GM06990 (cell line): ENCODE measurements at regions not wholly inside any gene's neighbourhood (a gene's known extent, or its start where the extent isn't known, plus 50 kb on each side); places are given as distances from the start of the nearest gene placed in this dataset.

Experiments used
- DNase-seq: peaks from one replicate; pipeline ENCODE4 v3.0.0-alpha.2; 2011; ENCODE audit not compliant: insufficient read length; ENCODE audit errors: extremely low read depth
- H3K27me3 ChIP-seq: replicated peaks from 2 replicates; pipeline ENCODE4 v1.6.0; 2011; ENCODE audit warnings: low read length; ENCODE audit not compliant: control insufficient read depth, insufficient read depth
- H3K36me3 ChIP-seq: 2 replicates; pipeline ENCODE4 v1.5.1; 2011; ENCODE audit warnings: low read length; ENCODE audit not compliant: control insufficient read depth, insufficient read depth
- H3K4me3 ChIP-seq: replicated peaks from 2 replicates; pipeline ENCODE4 v1.5.1; 2011; ENCODE audit warnings: low read depth, mild to moderate bottlenecking, control low read depth, low read length
- TF ChIP-seq, protein P1 (sequence below): IDR thresholded peaks from 2 replicates; pipeline ENCODE4 v1.5.1; 2011; ENCODE audit warnings: low read length, control low read depth, mild to moderate bottlenecking, inconsistent platforms; ENCODE audit not compliant: insufficient read depth, poor library complexity, severe bottlenecking

DNA sequence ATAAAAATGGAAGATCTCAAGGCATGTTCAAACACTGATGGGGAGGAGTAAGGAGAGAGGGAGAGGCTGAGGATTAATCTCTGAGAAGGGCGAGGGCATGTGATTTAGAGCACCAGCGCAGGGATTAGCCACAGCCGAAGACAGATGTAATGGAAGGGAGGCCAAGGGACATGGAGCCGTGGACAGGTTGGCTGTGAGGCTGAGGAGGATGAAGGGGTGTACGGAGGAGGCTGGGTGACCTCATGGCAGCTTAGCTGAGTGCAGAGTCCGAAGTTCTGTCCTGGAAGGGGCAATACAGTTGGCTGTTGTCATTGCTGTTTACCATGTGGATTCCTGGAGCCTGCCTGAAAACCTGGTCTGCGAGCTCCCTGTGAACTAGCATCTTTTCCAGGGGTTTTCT, 342.8 kb downstream of the RPS6KC1 start:
- H3K36me3 ChIP-seq, result no peaks in the 10 kb centered on the region
- TF ChIP-seq, protein P1, sequence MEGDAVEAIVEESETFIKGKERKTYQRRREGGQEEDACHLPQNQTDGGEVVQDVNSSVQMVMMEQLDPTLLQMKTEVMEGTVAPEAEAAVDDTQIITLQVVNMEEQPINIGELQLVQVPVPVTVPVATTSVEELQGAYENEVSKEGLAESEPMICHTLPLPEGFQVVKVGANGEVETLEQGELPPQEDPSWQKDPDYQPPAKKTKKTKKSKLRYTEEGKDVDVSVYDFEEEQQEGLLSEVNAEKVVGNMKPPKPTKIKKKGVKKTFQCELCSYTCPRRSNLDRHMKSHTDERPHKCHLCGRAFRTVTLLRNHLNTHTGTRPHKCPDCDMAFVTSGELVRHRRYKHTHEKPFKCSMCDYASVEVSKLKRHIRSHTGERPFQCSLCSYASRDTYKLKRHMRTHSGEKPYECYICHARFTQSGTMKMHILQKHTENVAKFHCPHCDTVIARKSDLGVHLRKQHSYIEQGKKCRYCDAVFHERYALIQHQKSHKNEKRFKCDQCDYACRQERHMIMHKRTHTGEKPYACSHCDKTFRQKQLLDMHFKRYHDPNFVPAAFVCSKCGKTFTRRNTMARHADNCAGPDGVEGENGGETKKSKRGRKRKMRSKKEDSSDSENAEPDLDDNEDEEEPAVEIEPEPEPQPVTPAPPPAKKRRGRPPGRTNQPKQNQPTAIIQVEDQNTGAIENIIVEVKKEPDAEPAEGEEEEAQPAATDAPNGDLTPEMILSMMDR, result no peak
- no peaks in the 10 kb centered on the region; the same call in none of the 2 replicates for H3K27me3 ChIP-seq
- DNase-seq, result no peak
- H3K4me3 ChIP-seq, result no peak overlapping the region

DNA sequence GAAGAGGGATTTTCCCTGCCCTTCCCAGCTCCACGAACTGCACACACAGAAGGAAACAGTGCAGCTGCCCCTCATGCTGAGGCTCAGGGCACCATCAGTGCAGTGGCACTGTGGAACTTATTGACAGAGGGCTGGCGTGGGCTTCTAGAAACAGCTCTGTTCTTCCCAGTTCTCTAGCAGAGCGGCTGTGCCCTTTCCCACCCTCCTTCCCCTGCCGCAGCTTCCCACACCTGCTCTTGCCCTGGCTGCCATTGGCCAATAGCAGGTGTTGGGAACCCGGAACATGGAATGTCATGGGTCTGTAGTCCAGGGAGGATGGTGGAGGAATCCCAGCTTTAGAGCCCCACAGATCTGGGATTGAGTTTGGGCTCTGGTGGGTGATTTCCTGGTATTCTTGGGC, 343.8 kb downstream of the RPS6KC1 start:
- no peak for DNase-seq
- Histone ChIP-seq H3K36me3 (no peaks in the 10 kb centered on the region), H3K4me3 (no peak overlapping the region), H3K27me3 (no peaks in the 10 kb centered on the region; the same call in none of the 2 replicates)
- TF ChIP-seq, protein P1, result no peak

DNA sequence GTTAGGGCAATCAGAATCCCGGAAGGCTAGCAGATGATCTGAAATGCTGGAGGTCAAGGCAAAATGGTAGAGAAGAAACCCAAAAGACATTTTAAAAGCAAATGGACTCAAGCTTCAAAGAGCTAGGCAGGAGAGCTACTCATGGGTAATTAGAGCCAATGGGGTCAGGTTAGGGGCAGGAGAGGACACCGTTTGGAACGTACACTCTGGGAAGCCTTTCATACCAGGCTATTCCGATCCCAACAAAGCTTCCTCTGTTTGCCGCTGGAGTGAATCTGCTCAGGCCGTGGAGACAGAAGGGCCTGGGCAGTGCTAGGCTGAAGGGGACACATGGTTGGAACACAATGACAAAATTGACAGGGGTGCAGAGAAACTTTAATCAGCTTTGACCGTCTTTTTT, 346.6 kb downstream of the RPS6KC1 start:
- Histone ChIP-seq H3K27me3 (no peaks in the 10 kb centered on the region; the same call in 1 of the 2 replicates), H3K36me3 (no peaks in the 10 kb centered on the region), H3K4me3 (no peak overlapping the region)
- DNase-seq, result no peak
- TF ChIP-seq, protein P1, result no peak

DNA sequence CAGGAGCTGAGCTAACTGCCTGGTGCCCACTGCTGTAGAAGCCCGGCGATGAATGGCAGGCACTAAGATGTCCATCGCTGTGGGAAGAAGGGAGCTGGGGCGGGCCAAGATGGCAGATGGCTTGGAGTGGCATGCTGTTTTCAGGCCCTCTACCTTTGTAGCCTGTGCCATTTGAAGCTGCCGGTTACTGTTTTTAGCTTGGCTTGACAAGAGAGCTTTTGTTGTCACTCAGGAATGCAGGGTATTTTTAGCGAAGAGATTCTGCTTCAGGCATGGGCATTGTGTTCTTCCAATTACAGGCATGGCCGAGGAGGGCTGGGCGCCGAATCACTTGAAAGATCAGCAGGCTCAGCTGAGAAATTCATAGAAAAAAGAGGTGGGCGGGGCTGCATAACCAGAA, 348.7 kb downstream of the RPS6KC1 start:
- no peaks in the 10 kb centered on the region; the same call in 1 of the 2 replicates for H3K27me3 ChIP-seq
- no peaks in the 10 kb centered on the region for H3K36me3 ChIP-seq
- no peak for DNase-seq
- H3K4me3 ChIP-seq, result no peak overlapping the region
- TF ChIP-seq, protein P1, result no peak

DNA sequence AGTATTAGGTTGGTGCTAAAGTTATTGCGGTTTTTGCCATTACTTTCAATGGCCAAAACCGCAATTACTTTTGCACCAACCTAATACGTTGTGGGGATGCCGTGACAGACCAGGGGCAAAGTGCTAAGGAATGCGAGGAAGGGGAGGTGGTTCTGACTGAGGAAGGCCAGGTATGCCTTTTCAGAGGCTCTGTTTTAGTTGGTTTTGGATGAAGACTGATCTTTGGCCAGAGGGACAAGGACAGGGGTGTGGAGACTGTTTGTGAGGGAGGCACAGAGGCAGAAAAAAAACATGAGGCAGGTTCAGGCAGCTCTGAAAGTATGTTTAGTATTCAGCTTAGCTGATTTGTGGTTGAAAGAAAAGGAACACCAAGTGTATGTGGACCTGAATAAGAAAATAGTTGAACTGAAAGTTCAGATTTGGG, 358.2 kb downstream of the RPS6KC1 start:
- DNase-seq, result no peak
- no peaks in the 10 kb centered on the region for H3K36me3 ChIP-seq
- no peaks in the 10 kb centered on the region; the same call in none of the 2 replicates for H3K27me3 ChIP-seq
- H3K4me3 ChIP-seq, result no peak overlapping the region
- TF ChIP-seq, protein P1, result no peak

DNA sequence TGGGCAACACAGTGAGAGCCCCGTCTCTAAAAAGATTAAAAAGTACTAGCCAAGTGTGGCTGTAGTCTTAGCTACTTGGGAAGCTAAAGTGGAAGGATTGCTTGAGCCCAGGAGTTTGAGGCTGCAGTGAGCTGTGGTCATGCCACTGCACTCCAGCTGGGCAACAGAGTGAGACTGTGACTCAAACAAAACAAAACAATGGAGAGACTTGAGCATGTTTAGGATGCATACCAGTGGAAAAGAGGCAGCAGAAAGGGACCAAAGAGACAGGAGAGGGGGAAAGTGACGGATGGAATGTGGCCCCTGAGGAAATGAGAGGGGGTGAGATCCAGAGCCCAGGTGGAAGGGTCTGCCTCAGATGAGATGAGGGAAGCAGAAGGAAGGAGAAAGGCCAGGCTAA, 358.9 kb downstream of the RPS6KC1 start:
- Histone ChIP-seq H3K4me3 (no peak overlapping the region), H3K36me3 (no peaks in the 10 kb centered on the region), H3K27me3 (no peaks in the 10 kb centered on the region; the same call in none of the 2 replicates)
- TF ChIP-seq, protein P1, result no peak
- DNase-seq, result no peak
